NCI-H82 treated with DMSO at 0.1 percent for 48 hours (cell line): ENCODE measurements at regions not wholly inside any gene's neighbourhood (a gene's known extent, or its start where the extent isn't known, plus 50 kb on each side); places are given as distances from the start of the nearest gene placed in this dataset.

ENCODE experiments used
- DNase-seq: peaks from one replicate; lab custom pipeline; 2025; ENCODE audit not compliant: unreplicated experiment; lab: John Stamatoyannopoulos, UW

DNA sequence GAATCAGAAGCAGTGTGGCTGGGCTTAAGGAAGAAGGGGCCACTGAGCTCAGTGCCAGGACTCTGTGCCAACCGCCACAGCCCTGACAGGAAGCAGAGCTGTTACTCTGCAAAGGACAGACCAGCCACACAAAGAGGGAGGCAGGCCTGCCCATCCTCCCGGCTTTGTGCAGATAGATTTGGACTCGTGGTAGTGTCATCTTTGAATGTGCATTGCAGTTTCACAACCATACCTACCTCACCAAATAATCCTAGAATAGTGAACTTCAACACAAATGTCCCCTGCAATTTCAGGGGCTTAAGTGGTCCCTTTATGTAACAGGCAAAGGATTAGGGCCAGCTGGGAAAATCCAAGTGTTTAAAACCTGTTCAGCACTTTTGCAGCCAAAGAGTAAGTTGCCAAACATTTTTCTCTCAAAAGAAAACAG is 55.1 kb upstream of the CLDN10 start:
- DNase-seq: no peak

DNA sequence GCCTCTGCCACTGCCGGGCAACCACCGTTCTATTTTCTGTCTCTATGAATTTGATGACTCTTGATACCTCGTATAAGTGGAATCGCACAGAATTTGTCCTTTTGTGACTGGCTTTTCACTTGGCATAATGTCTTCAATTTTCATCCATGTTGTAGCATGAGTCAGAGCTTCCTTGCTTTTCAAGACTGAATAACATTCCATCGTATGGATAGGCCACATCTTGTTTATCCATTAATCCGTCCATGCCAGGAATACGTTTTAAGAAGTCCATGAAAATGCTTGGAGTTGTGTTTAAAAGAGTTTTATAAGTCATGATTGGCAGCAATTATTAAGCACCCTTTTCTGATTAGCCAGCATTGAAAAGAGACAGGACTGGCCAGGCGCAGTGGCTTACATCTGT is 53.6 kb upstream of the CLDN10 start:
- DNase-seq: no peak

DNA sequence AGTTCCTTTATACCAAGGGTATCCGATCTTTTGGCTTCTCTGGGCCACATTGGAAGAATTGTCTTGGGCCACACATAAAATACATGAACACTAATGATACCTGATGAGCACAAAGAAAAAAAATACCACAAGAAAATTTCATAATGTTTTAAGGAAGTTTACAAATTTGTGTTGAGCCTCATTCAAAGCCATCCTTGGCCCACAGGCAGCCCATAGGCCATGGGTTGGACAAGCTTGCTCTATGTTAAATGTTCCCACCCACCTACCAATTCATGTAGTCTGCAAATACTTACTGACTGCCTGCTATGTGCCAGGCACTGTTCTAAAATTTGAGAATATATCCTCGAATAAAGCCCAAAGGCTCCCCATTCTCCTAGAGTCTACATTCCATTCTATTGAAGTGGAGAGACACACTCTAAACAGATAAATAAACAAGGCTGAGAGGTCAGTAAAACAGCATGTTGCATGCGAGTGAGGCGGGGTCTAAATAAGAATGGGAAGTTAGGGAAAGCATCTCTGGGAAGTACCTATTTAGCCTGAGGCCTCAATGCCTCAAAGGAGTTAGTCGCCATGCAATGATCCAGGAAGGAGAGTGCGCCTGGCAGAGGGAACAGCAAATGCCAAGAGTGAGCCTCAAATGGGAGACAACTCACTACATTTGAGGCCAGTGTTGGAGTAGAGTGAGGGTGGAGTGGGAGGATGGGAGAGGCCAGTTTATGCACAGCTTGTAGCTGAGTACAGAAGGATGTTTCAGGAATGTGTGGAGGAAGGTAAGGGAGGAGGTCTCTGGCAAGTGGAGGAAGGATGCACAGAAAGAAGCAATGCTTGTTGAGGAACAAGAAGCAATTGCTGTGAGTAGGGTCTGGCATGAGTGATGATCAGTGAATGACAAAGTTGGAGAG is 52.5 kb upstream of the CLDN10 start:
- DNase-seq: no peak

GRCh38 chr13:95502216-95502615 is 50.3 kb upstream of the CLDN10 start:
- no peak for DNase-seq
